ENCODE measurements at regions not wholly inside any gene's neighbourhood (a gene's known extent, or its start where the extent isn't known, plus 50 kb on each side); places are given as distances from the start of the nearest gene placed in this dataset.

DNA sequence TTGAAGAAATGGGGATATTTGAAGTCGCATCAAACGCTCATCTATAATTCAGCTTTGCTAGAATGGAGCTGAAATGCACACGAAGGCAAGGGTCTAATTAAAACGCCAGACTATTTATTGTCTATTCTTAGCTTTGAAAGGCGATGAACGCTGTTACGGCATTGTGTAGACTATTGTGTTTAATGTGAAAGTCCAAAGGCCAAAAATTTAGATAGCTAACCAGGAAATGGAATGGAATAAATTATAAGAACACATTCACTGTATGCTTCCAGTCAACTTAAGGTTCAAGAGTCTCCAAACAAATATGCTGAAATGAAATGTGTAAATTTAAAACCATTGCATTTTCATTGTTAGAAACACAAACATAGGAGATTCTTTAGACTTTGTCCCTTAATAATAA is 186.2 kb downstream of the CWF19L2 start:
- WGBS, 5 donors: 45 to 72% (median 52%) methylated on average over 7 of the region's 7 CpGs
- H3K27me3 ChIP-seq: no peaks in the 10 kb centered on the region
- DNase-seq: no peak
- H3K27ac ChIP-seq: peak overlapping the region in 1 of 5 donors; percentile 44
- no peaks in the 10 kb centered on the region for H3K9me3 ChIP-seq
- no peak for TF ChIP-seq POLR2AphosphoS5 (IDR thresholded peaks at IDR 0.05)
- TF ChIP-seq, protein P1, sequence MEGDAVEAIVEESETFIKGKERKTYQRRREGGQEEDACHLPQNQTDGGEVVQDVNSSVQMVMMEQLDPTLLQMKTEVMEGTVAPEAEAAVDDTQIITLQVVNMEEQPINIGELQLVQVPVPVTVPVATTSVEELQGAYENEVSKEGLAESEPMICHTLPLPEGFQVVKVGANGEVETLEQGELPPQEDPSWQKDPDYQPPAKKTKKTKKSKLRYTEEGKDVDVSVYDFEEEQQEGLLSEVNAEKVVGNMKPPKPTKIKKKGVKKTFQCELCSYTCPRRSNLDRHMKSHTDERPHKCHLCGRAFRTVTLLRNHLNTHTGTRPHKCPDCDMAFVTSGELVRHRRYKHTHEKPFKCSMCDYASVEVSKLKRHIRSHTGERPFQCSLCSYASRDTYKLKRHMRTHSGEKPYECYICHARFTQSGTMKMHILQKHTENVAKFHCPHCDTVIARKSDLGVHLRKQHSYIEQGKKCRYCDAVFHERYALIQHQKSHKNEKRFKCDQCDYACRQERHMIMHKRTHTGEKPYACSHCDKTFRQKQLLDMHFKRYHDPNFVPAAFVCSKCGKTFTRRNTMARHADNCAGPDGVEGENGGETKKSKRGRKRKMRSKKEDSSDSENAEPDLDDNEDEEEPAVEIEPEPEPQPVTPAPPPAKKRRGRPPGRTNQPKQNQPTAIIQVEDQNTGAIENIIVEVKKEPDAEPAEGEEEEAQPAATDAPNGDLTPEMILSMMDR (IDR thresholded peaks at IDR 0.05): no peak
- TF ChIP-seq EP300 (IDR thresholded peaks at IDR 0.05): no peak
- TF ChIP-seq POLR2A (IDR thresholded peaks at IDR 0.05): no peak
- intact Hi-C loops (cut with DNase I; ENCODE audit: low total_unique reads): no loop called here
- H3K4me3 ChIP-seq: no peak overlapping the region
- H3K36me3 ChIP-seq: no peaks in the 10 kb centered on the region
- no peaks in the 10 kb centered on the region for H3K4me1 ChIP-seq

DNA sequence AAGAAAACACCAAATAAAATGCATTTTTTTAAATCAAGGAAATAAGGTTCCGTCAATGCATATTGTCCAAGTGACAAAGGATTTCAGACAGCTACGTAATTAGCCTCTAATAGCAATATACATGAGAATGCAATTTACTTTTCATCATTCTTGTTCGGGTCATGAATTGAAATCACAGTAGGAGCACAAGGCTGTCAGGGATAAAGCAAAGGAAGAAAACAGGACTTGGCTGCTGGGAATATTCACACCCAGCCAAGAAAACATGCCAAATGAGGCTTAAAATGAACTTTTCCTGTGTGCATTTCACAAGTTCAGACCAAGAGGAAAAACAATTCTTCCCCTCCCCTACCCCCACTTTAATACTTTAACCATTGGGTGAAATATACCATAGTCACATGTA is 188.6 kb downstream of the CWF19L2 start:
- WGBS, 5 donors: 81 to 91% (median 88%) methylated on average over 3 of the region's 3 CpGs
- Histone ChIP-seq H3K9me3 (no peaks in the 10 kb centered on the region), H3K36me3 (no peaks in the 10 kb centered on the region), H3K4me3 (no peak overlapping the region), H3K4me1 (no peaks in the 10 kb centered on the region), H3K27ac (no peak overlapping the region), H3K27me3 (no peaks in the 10 kb centered on the region)
- no peak for TF ChIP-seq POLR2A (IDR thresholded peaks at IDR 0.05)
- TF ChIP-seq, protein P1 (IDR thresholded peaks at IDR 0.05): no peak
- TF ChIP-seq EP300 (IDR thresholded peaks at IDR 0.05): no peak
- TF ChIP-seq POLR2AphosphoS5 (IDR thresholded peaks at IDR 0.05): no peak
- no peak for DNase-seq
- intact Hi-C loops (cut with DNase I; ENCODE audit: low total_unique reads): no loop called here

DNA sequence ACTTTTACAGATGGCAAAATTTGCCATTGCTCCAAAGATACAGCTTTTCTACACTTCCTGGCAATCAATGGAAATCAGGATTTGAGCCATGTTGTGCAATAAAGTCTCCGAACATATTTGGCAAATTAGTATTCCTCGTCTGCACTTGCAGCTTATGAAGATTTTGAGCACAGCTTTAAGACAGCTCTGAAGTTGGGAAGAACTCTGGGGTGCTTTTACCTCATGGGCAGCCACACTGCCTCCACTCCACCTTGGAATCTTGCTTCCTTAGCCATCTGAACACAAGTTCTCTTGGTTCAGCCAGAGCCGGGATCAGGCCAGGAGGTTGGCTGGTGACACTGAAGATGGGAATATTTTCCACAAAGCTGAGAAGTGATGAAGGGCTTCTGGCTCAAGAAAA is 191.2 kb downstream of the CWF19L2 start:
- no peak overlapping the region for H3K4me3 ChIP-seq
- no peaks in the 10 kb centered on the region for H3K36me3 ChIP-seq
- no peaks in the 10 kb centered on the region for H3K4me1 ChIP-seq
- H3K9me3 ChIP-seq: no peaks in the 10 kb centered on the region
- no peak for DNase-seq
- 81 to 95% (median 87%) methylated on average over 3 of the region's 3 CpGs for WGBS, 5 donors
- no peaks in the 10 kb centered on the region for H3K27me3 ChIP-seq
- no peak overlapping the region for H3K27ac ChIP-seq
- intact Hi-C loops (cut with DNase I; ENCODE audit: low total_unique reads): no loop called here
- TF ChIP-seq, protein P1 (IDR thresholded peaks at IDR 0.05): no peak
- TF ChIP-seq POLR2A (IDR thresholded peaks at IDR 0.05) (no peak), EP300 (IDR thresholded peaks at IDR 0.05) (no peak), POLR2AphosphoS5 (IDR thresholded peaks at IDR 0.05) (no peak)

DNA sequence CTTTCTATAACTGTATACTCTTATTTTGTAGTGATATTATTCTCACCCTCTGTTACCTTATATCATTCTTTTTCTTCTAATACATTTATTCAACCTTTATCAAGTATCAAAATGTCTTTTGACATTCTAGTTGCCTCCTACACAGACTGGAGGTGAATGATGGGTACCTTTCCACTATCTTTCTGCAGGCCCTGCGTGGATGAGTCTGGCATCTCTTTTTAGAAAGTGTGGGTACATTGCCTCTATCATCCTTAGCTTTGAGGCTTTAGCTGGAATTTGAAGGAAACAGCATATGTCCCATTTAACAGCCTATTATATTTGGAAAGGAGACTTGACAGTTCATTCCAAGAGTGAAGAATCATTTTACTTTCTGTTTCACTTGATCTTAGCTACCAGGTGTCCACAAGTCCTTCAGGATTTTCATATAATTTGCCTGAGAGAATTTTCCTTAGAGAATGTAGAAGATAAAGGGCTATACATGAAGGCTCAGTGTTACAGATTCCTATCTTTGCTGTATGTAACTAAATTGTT is 192.0 kb downstream of the CWF19L2 start:
- Histone ChIP-seq H3K27me3 (no peaks in the 10 kb centered on the region), H3K9me3 (no peaks in the 10 kb centered on the region), H3K36me3 (no peaks in the 10 kb centered on the region), H3K4me3 (no peak overlapping the region), H3K27ac (no peak overlapping the region), H3K4me1 (no peaks in the 10 kb centered on the region)
- no peak for TF ChIP-seq EP300 (IDR thresholded peaks at IDR 0.05)
- TF ChIP-seq, protein P1 (IDR thresholded peaks at IDR 0.05): no peak
- no peak for TF ChIP-seq POLR2A (IDR thresholded peaks at IDR 0.05)
- no peak for TF ChIP-seq POLR2AphosphoS5 (IDR thresholded peaks at IDR 0.05)
- WGBS, 5 donors: 76 to 92% (median 87%) methylated on average over 1 of the region's 1 CpG
- no peak for DNase-seq
- intact Hi-C loops (cut with DNase I; ENCODE audit: low total_unique reads): no loop called here

Data from stomach (tissue), 8 donors.